ENCODE measurements at regions not wholly inside any gene's neighbourhood (a gene's known extent, or its start where the extent isn't known, plus 50 kb on each side); places are given as distances from the start of the nearest gene placed in this dataset.

- no peak for TF ChIP-seq ZBTB5 (IDR thresholded peaks at IDR 0.05)
Measured at GRCh38 chr12:46901464-46902205, 75.8 kb upstream of the SLC38A4 start (continued).

- H3K9me3 ChIP-seq (replicated peaks; ENCODE audit: control insufficient read depth, insufficient read depth, low read depth, low read length), result no peaks in the 10 kb centered on the region
- H3K9me1 ChIP-seq (ENCODE audit: control insufficient read depth, insufficient read depth, low read length), result no peaks in the 10 kb centered on the region
- ATAC-seq (no peak), FAIRE-seq (no peak), DNase-seq (ENCODE audit: extremely low read depth in 1 of 4, low spot score in 3 of 4) (no peak)
- ChIA-PET CTCF (ENCODE audit: low intra/inter-chr PET ratio) (no interaction called here), POLR2A (interaction anchor here (0.7 kb wide), 1 partner anchor 16 kb away, joined by 3 read pairs; no protein-coding TSS in a partner anchor)
- no peak overlapping the region for H3K4me3 ChIP-seq
- in situ Hi-C loops (cut with MboI), result no loop called here
- H4K20me1 ChIP-seq (replicated peaks; ENCODE audit: control insufficient read depth, insufficient read depth, low read length), result no peaks in the 10 kb centered on the region
- 0% methylated on average over 2 of the region's 2 CpGs for WGBS (ENCODE audit: insufficient coverage, low coverage, missing lambda C conversion rate)
- no peak overlapping the region for H2AFZ ChIP-seq (ENCODE audit: low read depth, low read length)
- peaks cover 0 to 3% of the 10 kb centered on the region in 2 experiments; a peak in 1 of 5 replicates for H3K27me3 ChIP-seq (ENCODE audit: control insufficient read depth in 2 of 2, insufficient read depth in 2 of 2, low read length in 2 of 2)
- no peak overlapping the region for H3K27ac ChIP-seq (ENCODE audit: extremely low read depth, low read depth, low read length)
- H3K4me2 ChIP-seq (ENCODE audit: insufficient read depth, low read length), result no peak overlapping the region
- H3K36me3 ChIP-seq (ENCODE audit: control insufficient read depth, insufficient read depth, low read length), result no peaks in the 10 kb centered on the region
- no peaks in the 10 kb centered on the region for H3K79me2 ChIP-seq (ENCODE audit: control insufficient read depth, insufficient read depth, low read length)
- H3K9ac ChIP-seq (ENCODE audit: insufficient read depth in 1 of 2, low read depth in 2 of 2, low read length in 2 of 2), result no peak overlapping the region
- no peaks in the 10 kb centered on the region for H3K4me1 ChIP-seq (replicated peaks in 1 of 2; ENCODE audit: control insufficient read depth in 2 of 2, insufficient read depth in 2 of 2, low read length in 2 of 2)
- BruUV-seq (replicated peaks), result no TSS peak
- intact Hi-C loops (cut with micrococcal nuclease), result no loop called here
- TF ChIP-seq FIP1L1 (IDR thresholded peaks at IDR 0.05; ENCODE audit: low read depth, low read length, poor library complexity, severe bottlenecking), result no peak
- TF ChIP-seq REST (IDR thresholded peaks at IDR 0.05; ENCODE audit: borderline replicate concordance), result no peak
- TF ChIP-seq REST (CRISPR knock-in tag; IDR thresholded peaks at IDR 0.05; ENCODE audit: low read depth), result no peak
- TF ChIP-seq SIN3A (IDR thresholded peaks at IDR 0.05; ENCODE audit: borderline replicate concordance in 2 of 2, control insufficient read depth in 1 of 2, low read depth in 2 of 2, low read length in 2 of 2), result no peak
- TF ChIP-seq ZKSCAN3 (CRISPR knock-in tag; IDR thresholded peaks at IDR 0.05), result no peak
- no peak for TF ChIP-seq NFE2L1 (tag; IDR thresholded peaks at IDR 0.05; ENCODE audit: borderline replicate concordance, low read depth)
- no peak for TF ChIP-seq SMARCE1 (IDR thresholded peaks at IDR 0.05)
- no peak for TF ChIP-seq NFRKB (IDR thresholded peaks at IDR 0.05; ENCODE audit: low read depth)
- no peak for TF ChIP-seq NFYB (IDR thresholded peaks at IDR 0.05; ENCODE audit: extremely low read depth, insufficient read length)
- TF ChIP-seq HDAC6 (IDR thresholded peaks at IDR 0.05; ENCODE audit: low read depth, low read length), result no peak
Measured at GRCh38 chr12:46903058-46903457, 77.3 kb upstream of the SLC38A4 start.

All from K562 (cell line).